GM23338 (cell line): ENCODE measurements at regions not wholly inside any gene's neighbourhood (a gene's known extent, or its start where the extent isn't known, plus 50 kb on each side); places are given as distances from the start of the nearest gene placed in this dataset.

Experiments
- ATAC-seq: fragments of 200-7000 bp; cut with Tn5 transposase; 3 replicates; pipeline ENCODE4 v1.9.1; 2020
- DNase-seq: peaks from one replicate; pipeline ENCODE4 v3.0.0-alpha.2; 2015; ENCODE audit warnings: low spot score
- H2AFZ ChIP-seq: fragments of 200-600 bp; sonication (generic); 2 replicates; pipeline ENCODE4 v1.8.0; 2016; ENCODE audit warnings: antibody characterized with exemption, mild to moderate bottlenecking, moderate library complexity
- H3F3A ChIP-seq: fragments of 200-600 bp; sonication (generic); replicated peaks from 2 replicates; pipeline ENCODE4 v1.8.0; 2017; ENCODE audit warnings: antibody characterized with exemption, mixed run types, low read depth
- H3K27ac ChIP-seq: fragments of 200-600 bp; sonication (generic); 2 replicates; pipeline ENCODE4 v1.6.1; 2016; ENCODE audit warnings: low read depth
- H3K27me3 ChIP-seq: fragments of 200-600 bp; sonication (generic); 2 replicates; pipeline ENCODE4 v1.8.0; 2016; ENCODE audit warnings: mild to moderate bottlenecking, mixed run types, moderate library complexity; ENCODE audit not compliant: insufficient read depth
- H3K36me3 ChIP-seq: fragments of 200-600 bp; sonication (generic); 2 replicates; pipeline ENCODE4 v1.8.0; 2016; ENCODE audit warnings: mild to moderate bottlenecking; ENCODE audit not compliant: insufficient read depth
- H3K4me1 ChIP-seq: fragments of 200-600 bp; sonication (generic); 2 replicates; pipeline ENCODE4 v1.8.0; 2016; ENCODE audit warnings: mild to moderate bottlenecking, moderate library complexity; ENCODE audit not compliant: insufficient read depth
- H3K4me2 ChIP-seq: fragments of 200-600 bp; sonication (generic); 2 replicates; pipeline ENCODE4 v1.7.1; 2017; ENCODE audit warnings: mixed run types
- H3K4me3 ChIP-seq: fragments of 200-600 bp; sonication (generic); 2 replicates; pipeline ENCODE4 v1.6.1; 2016; ENCODE audit warnings: mixed run types
- H3K79me2 ChIP-seq: fragments of 200-600 bp; sonication (generic); replicated peaks from 2 replicates; pipeline ENCODE4 v1.8.0; 2017; ENCODE audit warnings: mild to moderate bottlenecking; ENCODE audit not compliant: insufficient read depth
- H3K9me2 ChIP-seq: fragments of 200-600 bp; sonication (generic); 2 replicates; pipeline ENCODE4 v1.8.0; 2017; ENCODE audit not compliant: insufficient read depth
- H4K20me1 ChIP-seq: fragments of 200-600 bp; sonication (generic); replicated peaks from 2 replicates; pipeline ENCODE4 v1.8.0; 2017; ENCODE audit warnings: mild to moderate bottlenecking; ENCODE audit not compliant: insufficient read depth
- H3K27ac Mint-ChIP-seq: 2 replicates; pipeline ENCODE4 v1.8.0; 2020; ENCODE audit warnings: inconsistent platforms, mild to moderate bottlenecking, moderate library complexity, mixed read lengths
- H3K27me3 Mint-ChIP-seq: 3 replicates; pipeline ENCODE4 v1.8.0; 2022; ENCODE audit warnings: low read depth, mild to moderate bottlenecking, moderate library complexity, mixed read lengths, inconsistent platforms; ENCODE audit not compliant: insufficient read depth, poor library complexity
- H3K36me3 Mint-ChIP-seq: 3 replicates; pipeline ENCODE4 v1.8.0; 2021; ENCODE audit warnings: low read depth, mild to moderate bottlenecking, inconsistent platforms, moderate library complexity, mixed read lengths
- H3K4me1 Mint-ChIP-seq: 3 replicates; pipeline ENCODE4 v1.8.0; 2020; ENCODE audit warnings: mild to moderate bottlenecking, inconsistent platforms, mixed read lengths
- H3K4me3 Mint-ChIP-seq: 3 replicates; pipeline ENCODE4 v1.8.0; 2021; ENCODE audit warnings: moderate library complexity, mild to moderate bottlenecking, inconsistent platforms, mixed read lengths
- H3K9me3 Mint-ChIP-seq: 3 replicates; pipeline ENCODE4 v1.8.0; 2020; ENCODE audit warnings: moderate library complexity, mild to moderate bottlenecking, inconsistent platforms, mixed read lengths
- CREB1 ChIP-seq: fragments of 250-450 bp; sonication (Bioruptor Pico); IDR thresholded peaks from 2 replicates; pipeline ENCODE4 v1.5.0; 2020; ENCODE audit warnings: low read depth, mild to moderate bottlenecking, moderate library complexity
- EZH2 ChIP-seq: fragments of 200-600 bp; sonication (generic); IDR thresholded peaks from one replicate; pipeline ENCODE4 v1.8.0; 2017; ENCODE audit warnings: antibody characterized with exemption, mild to moderate bottlenecking, low read depth; ENCODE audit not compliant: unreplicated experiment
- JUNB ChIP-seq: IDR thresholded peaks from one replicate; pipeline ENCODE4 v1.6.1; 2016; ENCODE audit warnings: antibody characterized with exemption; ENCODE audit not compliant: unreplicated experiment
- POLR2AphosphoS5 ChIP-seq: IDR thresholded peaks from 2 replicates; pipeline ENCODE4 v1.6.1; 2016; ENCODE audit warnings: antibody characterized with exemption, low read depth
- ZNF331 ChIP-seq: fragments of 250-450 bp; sonication (Bioruptor Pico); IDR thresholded peaks from 2 replicates; pipeline ENCODE4 v1.5.0; 2020; ENCODE audit warnings: low read depth, mild to moderate bottlenecking, moderate library complexity
- TF ChIP-seq, protein P1 (sequence below): IDR thresholded peaks from one replicate; pipeline ENCODE4 v1.6.1; 2018; ENCODE audit warnings: antibody characterized with exemption; ENCODE audit not compliant: unreplicated experiment
- TF ChIP-seq, protein P2 (sequence below): fragments of 250-450 bp; sonication (Bioruptor Pico); IDR thresholded peaks from 2 replicates; pipeline ENCODE4 v1.5.0; 2020; ENCODE audit warnings: mild to moderate bottlenecking, moderate library complexity

DNA sequence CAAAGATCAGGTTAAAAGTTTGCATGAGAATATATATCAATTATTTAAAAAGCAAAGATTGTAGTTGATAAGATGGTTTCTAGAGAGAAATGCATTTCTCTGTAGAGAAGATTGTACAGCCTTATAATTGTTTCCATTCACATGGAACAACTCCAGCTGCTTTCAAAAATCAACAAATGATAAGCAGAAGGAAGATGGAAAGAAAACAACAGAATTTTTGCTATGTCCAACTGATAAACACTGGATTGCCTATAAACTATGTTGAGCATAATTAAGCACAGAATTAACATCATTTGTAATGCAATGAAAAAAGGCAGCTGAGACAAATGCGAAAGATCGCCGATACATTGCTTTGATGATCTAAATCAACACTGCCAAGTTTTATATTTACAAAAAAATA lies 89.0 kb downstream of the C3orf85 start:
- Mint-ChIP-seq H3K9me3 (peaks cover 2% of the 10 kb centered on the region; the same call in 2 of the 3 replicates), H3K4me3 (no peak overlapping the region), H3K36me3 (peaks cover 1% of the 10 kb centered on the region; the same call in 1 of the 3 replicates), H3K4me1 (no peaks in the 10 kb centered on the region), H3K27me3 (peaks cover 2% of the 10 kb centered on the region), H3K27ac (no peak overlapping the region)
- H3K4me2 ChIP-seq: no peak overlapping the region
- H3K9me2 ChIP-seq: 0 out of 2 replicates have a peak, but pooled peaks cover 4% of the 10 kb centered on the region
- TF ChIP-seq CREB1 (CRISPR knock-in tag): no peak
- H3K79me2 ChIP-seq: no peaks in the 10 kb centered on the region
- no peaks in the 10 kb centered on the region for H3F3A ChIP-seq
- no peaks in the 10 kb centered on the region for H4K20me1 ChIP-seq
- no peak for DNase-seq
- H3K27ac ChIP-seq: no peak overlapping the region
- H2AFZ ChIP-seq: no peak overlapping the region
- no peaks in the 10 kb centered on the region for H3K27me3 ChIP-seq
- H3K4me1 ChIP-seq: no peaks in the 10 kb centered on the region
- no peak for ATAC-seq
- H3K4me3 ChIP-seq: no peak overlapping the region
- no peaks in the 10 kb centered on the region for H3K36me3 ChIP-seq

DNA sequence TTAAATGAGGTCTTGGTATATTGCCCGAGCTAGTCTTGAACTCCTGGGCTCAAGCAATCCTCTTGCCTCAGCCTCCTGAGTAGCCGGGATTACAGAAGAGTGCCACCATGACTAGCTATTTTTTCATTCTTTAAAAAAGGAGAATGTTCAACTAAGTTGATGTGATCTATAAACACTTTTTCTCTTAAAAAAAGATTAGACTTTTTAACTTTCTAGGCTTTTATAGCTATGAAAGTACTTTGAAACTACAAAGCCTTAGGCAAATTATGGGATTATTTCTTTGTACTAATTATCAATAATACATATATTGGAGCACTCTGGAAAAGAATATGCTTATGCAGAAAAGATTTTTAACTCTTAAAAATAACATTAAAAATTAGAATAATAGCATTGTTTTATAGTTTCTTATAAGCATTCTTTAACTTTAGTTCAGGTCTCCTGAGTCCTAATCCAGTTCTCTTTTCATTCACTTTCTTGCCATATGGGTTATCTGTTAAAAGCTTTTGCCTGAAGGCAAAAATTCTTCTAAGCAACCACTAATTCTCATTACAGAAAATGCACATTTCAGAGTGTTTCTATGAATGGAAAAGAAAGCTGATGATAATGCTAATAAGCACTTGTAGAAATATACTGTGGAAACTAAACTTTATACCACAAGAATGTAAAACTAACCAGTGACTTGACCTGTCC lies 87.8 kb downstream of the DPPA2 start:
- Histone ChIP-seq H3K27ac (no peak overlapping the region), H3K4me2 (no peak overlapping the region), H3K4me1 (no peaks in the 10 kb centered on the region), H2AFZ (no peak overlapping the region), H3K79me2 (no peaks in the 10 kb centered on the region), H3K27me3 (no peaks in the 10 kb centered on the region), H4K20me1 (no peaks in the 10 kb centered on the region), H3K4me3 (no peak overlapping the region), H3K9me2 (no peaks in the 10 kb centered on the region), H3F3A (no peaks in the 10 kb centered on the region), H3K36me3 (no peaks in the 10 kb centered on the region)
- Mint-ChIP-seq H3K9me3 (peaks cover 9% of the 10 kb centered on the region; the same call in 2 of the 3 replicates), H3K27ac (no peak overlapping the region), H3K4me1 (no peaks in the 10 kb centered on the region), H3K27me3 (no peaks in the 10 kb centered on the region), H3K4me3 (no peak overlapping the region), H3K36me3 (peaks cover 6% of the 10 kb centered on the region; the same call in 2 of the 3 replicates)
- ATAC-seq: no peak
- no peak for DNase-seq
- no peak for TF ChIP-seq POLR2AphosphoS5
- TF ChIP-seq, protein P1, sequence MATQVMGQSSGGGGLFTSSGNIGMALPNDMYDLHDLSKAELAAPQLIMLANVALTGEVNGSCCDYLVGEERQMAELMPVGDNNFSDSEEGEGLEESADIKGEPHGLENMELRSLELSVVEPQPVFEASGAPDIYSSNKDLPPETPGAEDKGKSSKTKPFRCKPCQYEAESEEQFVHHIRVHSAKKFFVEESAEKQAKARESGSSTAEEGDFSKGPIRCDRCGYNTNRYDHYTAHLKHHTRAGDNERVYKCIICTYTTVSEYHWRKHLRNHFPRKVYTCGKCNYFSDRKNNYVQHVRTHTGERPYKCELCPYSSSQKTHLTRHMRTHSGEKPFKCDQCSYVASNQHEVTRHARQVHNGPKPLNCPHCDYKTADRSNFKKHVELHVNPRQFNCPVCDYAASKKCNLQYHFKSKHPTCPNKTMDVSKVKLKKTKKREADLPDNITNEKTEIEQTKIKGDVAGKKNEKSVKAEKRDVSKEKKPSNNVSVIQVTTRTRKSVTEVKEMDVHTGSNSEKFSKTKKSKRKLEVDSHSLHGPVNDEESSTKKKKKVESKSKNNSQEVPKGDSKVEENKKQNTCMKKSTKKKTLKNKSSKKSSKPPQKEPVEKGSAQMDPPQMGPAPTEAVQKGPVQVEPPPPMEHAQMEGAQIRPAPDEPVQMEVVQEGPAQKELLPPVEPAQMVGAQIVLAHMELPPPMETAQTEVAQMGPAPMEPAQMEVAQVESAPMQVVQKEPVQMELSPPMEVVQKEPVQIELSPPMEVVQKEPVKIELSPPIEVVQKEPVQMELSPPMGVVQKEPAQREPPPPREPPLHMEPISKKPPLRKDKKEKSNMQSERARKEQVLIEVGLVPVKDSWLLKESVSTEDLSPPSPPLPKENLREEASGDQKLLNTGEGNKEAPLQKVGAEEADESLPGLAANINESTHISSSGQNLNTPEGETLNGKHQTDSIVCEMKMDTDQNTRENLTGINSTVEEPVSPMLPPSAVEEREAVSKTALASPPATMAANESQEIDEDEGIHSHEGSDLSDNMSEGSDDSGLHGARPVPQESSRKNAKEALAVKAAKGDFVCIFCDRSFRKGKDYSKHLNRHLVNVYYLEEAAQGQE: no peak
- TF ChIP-seq EZH2: no peak
- TF ChIP-seq, protein P2, sequence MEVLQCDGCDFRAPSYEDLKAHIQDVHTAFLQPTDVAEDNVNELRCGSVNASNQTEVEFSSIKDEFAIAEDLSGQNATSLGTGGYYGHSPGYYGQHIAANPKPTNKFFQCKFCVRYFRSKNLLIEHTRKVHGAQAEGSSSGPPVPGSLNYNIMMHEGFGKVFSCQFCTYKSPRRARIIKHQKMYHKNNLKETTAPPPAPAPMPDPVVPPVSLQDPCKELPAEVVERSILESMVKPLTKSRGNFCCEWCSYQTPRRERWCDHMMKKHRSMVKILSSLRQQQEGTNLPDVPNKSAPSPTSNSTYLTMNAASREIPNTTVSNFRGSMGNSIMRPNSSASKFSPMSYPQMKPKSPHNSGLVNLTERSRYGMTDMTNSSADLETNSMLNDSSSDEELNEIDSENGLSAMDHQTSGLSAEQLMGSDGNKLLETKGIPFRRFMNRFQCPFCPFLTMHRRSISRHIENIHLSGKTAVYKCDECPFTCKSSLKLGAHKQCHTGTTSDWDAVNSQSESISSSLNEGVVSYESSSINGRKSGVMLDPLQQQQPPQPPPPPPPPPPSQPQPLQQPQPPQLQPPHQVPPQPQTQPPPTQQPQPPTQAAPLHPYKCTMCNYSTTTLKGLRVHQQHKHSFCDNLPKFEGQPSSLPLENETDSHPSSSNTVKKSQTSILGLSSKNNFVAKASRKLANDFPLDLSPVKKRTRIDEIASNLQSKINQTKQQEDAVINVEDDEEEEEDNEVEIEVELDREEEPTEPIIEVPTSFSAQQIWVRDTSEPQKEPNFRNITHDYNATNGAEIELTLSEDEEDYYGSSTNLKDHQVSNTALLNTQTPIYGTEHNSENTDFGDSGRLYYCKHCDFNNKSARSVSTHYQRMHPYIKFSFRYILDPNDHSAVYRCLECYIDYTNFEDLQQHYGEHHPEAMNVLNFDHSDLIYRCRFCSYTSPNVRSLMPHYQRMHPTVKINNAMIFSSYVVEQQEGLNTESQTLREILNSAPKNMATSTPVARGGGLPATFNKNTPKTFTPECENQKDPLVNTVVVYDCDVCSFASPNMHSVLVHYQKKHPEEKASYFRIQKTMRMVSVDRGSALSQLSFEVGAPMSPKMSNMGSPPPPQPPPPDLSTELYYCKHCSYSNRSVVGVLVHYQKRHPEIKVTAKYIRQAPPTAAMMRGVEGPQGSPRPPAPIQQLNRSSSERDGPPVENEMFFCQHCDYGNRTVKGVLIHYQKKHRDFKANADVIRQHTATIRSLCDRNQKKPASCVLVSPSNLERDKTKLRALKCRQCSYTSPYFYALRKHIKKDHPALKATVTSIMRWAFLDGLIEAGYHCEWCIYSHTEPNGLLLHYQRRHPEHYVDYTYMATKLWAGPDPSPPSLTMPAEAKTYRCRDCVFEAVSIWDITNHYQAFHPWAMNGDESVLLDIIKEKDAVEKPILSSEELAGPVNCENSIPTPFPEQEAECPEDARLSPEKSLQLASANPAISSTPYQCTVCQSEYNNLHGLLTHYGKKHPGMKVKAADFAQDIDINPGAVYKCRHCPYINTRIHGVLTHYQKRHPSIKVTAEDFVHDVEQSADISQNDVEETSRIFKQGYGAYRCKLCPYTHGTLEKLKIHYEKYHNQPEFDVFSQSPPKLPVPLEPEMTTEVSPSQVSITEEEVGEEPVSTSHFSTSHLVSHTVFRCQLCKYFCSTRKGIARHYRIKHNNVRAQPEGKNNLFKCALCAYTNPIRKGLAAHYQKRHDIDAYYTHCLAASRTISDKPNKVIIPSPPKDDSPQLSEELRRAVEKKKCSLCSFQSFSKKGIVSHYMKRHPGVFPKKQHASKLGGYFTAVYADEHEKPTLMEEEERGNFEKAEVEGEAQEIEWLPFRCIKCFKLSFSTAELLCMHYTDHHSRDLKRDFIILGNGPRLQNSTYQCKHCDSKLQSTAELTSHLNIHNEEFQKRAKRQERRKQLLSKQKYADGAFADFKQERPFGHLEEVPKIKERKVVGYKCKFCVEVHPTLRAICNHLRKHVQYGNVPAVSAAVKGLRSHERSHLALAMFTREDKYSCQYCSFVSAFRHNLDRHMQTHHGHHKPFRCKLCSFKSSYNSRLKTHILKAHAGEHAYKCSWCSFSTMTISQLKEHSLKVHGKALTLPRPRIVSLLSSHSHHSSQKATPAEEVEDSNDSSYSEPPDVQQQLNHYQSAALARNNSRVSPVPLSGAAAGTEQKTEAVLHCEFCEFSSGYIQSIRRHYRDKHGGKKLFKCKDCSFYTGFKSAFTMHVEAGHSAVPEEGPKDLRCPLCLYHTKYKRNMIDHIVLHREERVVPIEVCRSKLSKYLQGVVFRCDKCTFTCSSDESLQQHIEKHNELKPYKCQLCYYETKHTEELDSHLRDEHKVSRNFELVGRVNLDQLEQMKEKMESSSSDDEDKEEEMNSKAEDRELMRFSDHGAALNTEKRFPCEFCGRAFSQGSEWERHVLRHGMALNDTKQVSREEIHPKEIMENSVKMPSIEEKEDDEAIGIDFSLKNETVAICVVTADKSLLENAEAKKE (CRISPR knock-in tag): no peak
- TF ChIP-seq JUNB: no peak
- no peak for TF ChIP-seq ZNF331 (CRISPR knock-in tag)
